Prostate gland (tissue), 2 donors: ENCODE measurements at regions not wholly inside any gene's neighbourhood (a gene's known extent, or its start where the extent isn't known, plus 50 kb on each side); places are given as distances from the start of the nearest gene placed in this dataset.

Experiments used
- DNase-seq: peaks from one replicate; pipeline ENCODE4 v3.0.0-alpha.2; 2019; ENCODE audit warnings: low spot score
- H3K27ac ChIP-seq, 2 donors: fragments of 200-600 bp; sonication (generic); 2 replicates each; pipeline ENCODE4 v1.5.1; 2017 to 2019
- H3K27me3 ChIP-seq: fragments of 200-600 bp; sonication (generic); replicated peaks from 2 replicates; pipeline ENCODE4 v1.5.1; 2019; ENCODE audit not compliant: insufficient read depth
- H3K36me3 ChIP-seq, 2 donors: fragments of 200-600 bp; sonication (generic); 1 replicate in 1 of 2; 2 replicates in 1 of 2; pipeline versions ENCODE4 v1.5.1 to v1.8.1; 2017 to 2019
- H3K4me1 ChIP-seq: fragments of 200-600 bp; sonication (generic); replicated peaks from 2 replicates; pipeline ENCODE4 v1.5.1; 2019
- H3K4me3 ChIP-seq, 2 donors: fragments of 200-600 bp; sonication (generic); 2 replicates each; pipeline ENCODE4 v1.5.1; 2017 to 2019
- H3K9me3 ChIP-seq: fragments of 200-600 bp; sonication (generic); 2 replicates; pipeline ENCODE4 v1.5.1; 2017
- CTCF ChIP-seq, 4 experiments: fragments of 200-600 bp in 2 of 4; fragments of 450-650 bp in 2 of 4; sonication (generic) in 2 of 4; IDR thresholded peaks; 1 replicate in 3 of 4; 2 replicates in 1 of 4; pipeline ENCODE4 v1.5.1; 2016 to 2019; ENCODE audit warnings: antibody characterized with exemption in 4 of 4, mild to moderate bottlenecking in 2 of 4, moderate library complexity in 2 of 4
- POLR2A ChIP-seq: fragments of 450-650 bp; IDR thresholded peaks from one replicate; pipeline ENCODE4 v1.6.1; 2016; ENCODE audit warnings: antibody characterized with exemption, mild to moderate bottlenecking
- POLR2AphosphoS5 ChIP-seq: sonication (generic); formaldehyde crosslinking; IDR thresholded peaks from one replicate; pipeline ENCODE4 v1.6.1; 2017; ENCODE audit warnings: antibody characterized with exemption
- WGBS: methylation state at CpG from one replicate; pipeline ENCODE4 v1.1.5; 2018; 5-methylcytosine and 5-hydroxymethylcytosine counted together
- intact Hi-C: fragments of 100-400 bp; cut with DNase I; formaldehyde crosslinking; loops from one replicate; pipeline ENCODE4 v1.14.2; 2022

- no peak overlapping the region for H3K27ac ChIP-seq
- H3K27me3 ChIP-seq: no peaks in the 10 kb centered on the region
- no peaks in the 10 kb centered on the region for H3K4me1 ChIP-seq
- TF ChIP-seq CTCF (IDR thresholded peaks at IDR 0.05) (no peak), POLR2AphosphoS5 (no peak), POLR2A (no peak)
- no peak for DNase-seq
- intact Hi-C loops: loop anchor here (5.0 to 10.0 kb wide), 2 partner anchors 1120 to 1207 kb away; partner anchors contain the start of gene VCAN
- H3K36me3 ChIP-seq: no peaks in the 10 kb centered on the region
- H3K4me3 ChIP-seq: no peak overlapping the region
- H3K9me3 ChIP-seq: no peaks in the 10 kb centered on the region
- 91% methylated on average over 3 of the region's 3 CpGs for WGBS
Observed at GRCh38 chr5:82355053-82355452, 76.9 kb upstream of the RPS23 start.

GRCh38 chr5:82354543-82354942, 76.4 kb upstream of the RPS23 start:
- H3K27me3 ChIP-seq: no peaks in the 10 kb centered on the region
- intact Hi-C loops: loop anchor here (5.0 to 10.0 kb wide), 2 partner anchors 42 to 1120 kb away; partner anchors contain the start of gene VCAN
- no peak for DNase-seq
- 98% methylated on average over 2 of the region's 2 CpGs for WGBS
- no peaks in the 10 kb centered on the region for H3K36me3 ChIP-seq
- no peaks in the 10 kb centered on the region for H3K9me3 ChIP-seq
- TF ChIP-seq POLR2AphosphoS5 (no peak), CTCF (IDR thresholded peaks at IDR 0.05) (no peak), POLR2A (no peak)
- H3K4me3 ChIP-seq: no peak overlapping the region
- H3K4me1 ChIP-seq: no peaks in the 10 kb centered on the region
- H3K27ac ChIP-seq: no peak overlapping the region

GRCh38 chr5:82353522-82353921, 75.4 kb upstream of the RPS23 start:
- H3K27me3 ChIP-seq: no peaks in the 10 kb centered on the region
- 97% methylated on average over 3 of the region's 3 CpGs for WGBS
- no peaks in the 10 kb centered on the region for H3K4me1 ChIP-seq
- intact Hi-C loops: loop anchor here (5.0 to 10.0 kb wide), 2 partner anchors 41 to 1121 kb away; partner anchors contain the start of gene VCAN
- DNase-seq: no peak
- H3K27ac ChIP-seq: no peak overlapping the region
- no peaks in the 10 kb centered on the region for H3K36me3 ChIP-seq
- no peaks in the 10 kb centered on the region for H3K9me3 ChIP-seq
- no peak overlapping the region for H3K4me3 ChIP-seq
- TF ChIP-seq CTCF (IDR thresholded peaks at IDR 0.05) (no peak), POLR2AphosphoS5 (no peak), POLR2A (no peak)

- no peaks in the 10 kb centered on the region for H3K9me3 ChIP-seq
- DNase-seq: no peak
- no peak overlapping the region for H3K27ac ChIP-seq
- no peak overlapping the region for H3K4me3 ChIP-seq
- 74% methylated on average over 7 of the region's 7 CpGs for WGBS
- H3K27me3 ChIP-seq: no peaks in the 10 kb centered on the region
- TF ChIP-seq CTCF (IDR thresholded peaks at IDR 0.05): no peak
- TF ChIP-seq POLR2A: no peak
- TF ChIP-seq POLR2AphosphoS5: no peak
- no peaks in the 10 kb centered on the region for H3K4me1 ChIP-seq
- no peaks in the 10 kb centered on the region for H3K36me3 ChIP-seq
- intact Hi-C loops: loop anchor here (5.0 to 10.0 kb wide), 2 partner anchors 40 to 1123 kb away; partner anchors contain the start of gene VCAN
Observed at GRCh38 chr5:82352146-82352791, 74.1 kb upstream of the RPS23 start.

- H3K9me3 ChIP-seq: no peaks in the 10 kb centered on the region
- H3K27ac ChIP-seq: no peak overlapping the region
- H3K36me3 ChIP-seq: no peaks in the 10 kb centered on the region
- TF ChIP-seq POLR2AphosphoS5 (peak; percentile 32), CTCF (IDR thresholded peaks at IDR 0.05) (peak; percentile 45 to 90 (median 75)), POLR2A (no peak)
- no peaks in the 10 kb centered on the region for H3K27me3 ChIP-seq
- intact Hi-C loops: loop anchor here (5.0 to 10.0 kb wide), 2 partner anchors 39 to 1123 kb away; partner anchors contain the start of gene VCAN
- peak; percentile 26 for DNase-seq
- H3K4me3 ChIP-seq: no peak overlapping the region
- H3K4me1 ChIP-seq: no peaks in the 10 kb centered on the region
- 3% methylated on average over 2 of the region's 2 CpGs for WGBS
Observed at GRCh38 chr5:82351754-82352145, 73.6 kb upstream of the RPS23 start.
